ENCODE measurements at regions not wholly inside any gene's neighbourhood (a gene's known extent, or its start where the extent isn't known, plus 50 kb on each side); places are given as distances from the start of the nearest gene placed in this dataset.

DNA sequence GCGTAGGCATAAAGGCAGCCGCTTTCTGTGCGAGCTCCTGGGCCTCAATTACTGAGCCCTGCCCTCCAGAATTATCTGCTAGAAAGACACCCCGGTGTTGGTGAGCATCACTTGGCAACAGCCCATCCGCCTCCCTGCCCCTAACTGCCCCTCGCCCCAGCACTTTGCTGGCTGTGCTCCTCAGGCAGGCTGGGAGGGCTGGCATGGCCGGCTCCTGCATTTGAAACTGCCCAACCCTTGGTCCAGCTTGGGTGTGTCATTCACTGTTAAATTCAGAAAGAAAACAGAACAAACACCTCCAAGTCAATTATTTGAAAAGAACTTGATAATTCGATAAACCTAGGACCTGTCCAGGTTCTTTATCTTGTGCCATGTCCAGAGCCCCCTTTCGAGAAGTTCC is 334.2 kb downstream of the IRX2 start:
- Histone ChIP-seq H2BK15ac (ENCODE audit: low read length) (no peak overlapping the region), H2BK20ac (ENCODE audit: low read length) (no peak overlapping the region), H3K27ac (ENCODE audit: low read depth, low read length) (no peak overlapping the region), H2BK120ac (replicated peaks; ENCODE audit: low read depth, low read length) (no peak overlapping the region), H3K79me1 (ENCODE audit: low read depth, low read length) (no peaks in the 10 kb centered on the region), H3K9me3 (ENCODE audit: insufficient read depth in 2 of 2, low read depth in 1 of 2, low read length in 1 of 2) (peaks cover 3 to 4% of the 10 kb centered on the region in 2 experiments; a peak in 2 of 4 replicates), H2BK5ac (ENCODE audit: low read depth, low read length) (no peak overlapping the region), H3K4ac (replicated peaks; ENCODE audit: insufficient read length, low read depth, low read length) (no peak overlapping the region), H3K18ac (ENCODE audit: extremely low read depth, low read length) (no peak overlapping the region), H4K8ac (ENCODE audit: extremely low read depth, insufficient read depth, low read length) (no peak overlapping the region), H3K23ac (ENCODE audit: insufficient read length) (no peak overlapping the region), H2AFZ (ENCODE audit: low read length) (no peak overlapping the region), H3K56ac (replicated peaks; ENCODE audit: insufficient read length, low read depth, low read length) (no peak overlapping the region), H3K4me1 (replicated peaks in 1 of 4; ENCODE audit: control insufficient read depth in 3 of 4, insufficient read depth in 4 of 4, low read length in 3 of 4) (no peaks in the 10 kb centered on the region; a peak in 1 of 7 replicates), H4K20me1 (replicated peaks in 1 of 2; ENCODE audit: control insufficient read depth in 1 of 2, insufficient read depth in 2 of 2, low read length in 2 of 2) (no peaks in the 10 kb centered on the region), H2AK5ac (ENCODE audit: low read depth, low read length) (no peak overlapping the region), H3K4me2 (ENCODE audit: insufficient read depth in 1 of 2, low read depth in 2 of 2, low read length in 2 of 2) (no peak overlapping the region), H4K91ac (replicated peaks; ENCODE audit: insufficient read length, low read length) (no peak overlapping the region), H3K36me3 (ENCODE audit: control insufficient read depth in 2 of 4, insufficient read depth in 4 of 4, low read length in 3 of 4) (no peaks in the 10 kb centered on the region), H3K14ac (ENCODE audit: insufficient read length) (no peak overlapping the region), H3K27me3 (replicated peaks in 1 of 4; ENCODE audit: control insufficient read depth in 3 of 4, extremely low read depth in 1 of 4, insufficient read depth in 3 of 4, low read length in 3 of 4) (no peaks in the 10 kb centered on the region), H4K5ac (ENCODE audit: insufficient read length, low read depth, low read length) (no peak overlapping the region), H3K79me2 (ENCODE audit: control insufficient read depth in 1 of 2, insufficient read depth in 2 of 2, low read length in 2 of 2) (no peaks in the 10 kb centered on the region), H3K9ac (replicated peaks in 1 of 4; ENCODE audit: extremely low read depth in 1 of 4, low read depth in 3 of 4, low read length in 3 of 4) (no peak overlapping the region), H3K23me2 (ENCODE audit: low read depth, low read length) (no peaks in the 10 kb centered on the region), H3K4me3 (ENCODE audit: extremely low read depth in 1 of 4, insufficient read depth in 2 of 4, low read depth in 3 of 4, low read length in 4 of 4) (no peak overlapping the region), H2BK12ac (ENCODE audit: low read depth, low read length) (no peak overlapping the region)
- DNase-seq (ENCODE audit: low read depth in 1 of 2, low spot score in 2 of 2) (no peak), FAIRE-seq (no peak)
- CTCF ChIA-PET (ENCODE audit: partially characterized antibody) = interaction anchor here (0.6 to 1.5 kb wide), 6 partner anchors 13 to 339 kb away, joined by 3 to 4 read pairs (median 3); no protein-coding TSS in a partner anchor
- WGBS, 2 experiments (ENCODE audit: extremely low coverage in 1 of 2, insufficient coverage in 1 of 2, insufficient read length in 1 of 2, insufficient replicate concordance in 2 of 2, low coverage in 1 of 2, low lambda C conversion rate in 2 of 2, missing lambda C conversion rate in 1 of 2) = 90% methylated on average over 9 of the region's 9 CpGs; no CpG with 5 or more reads in 1 of the 2 experiments
- TF ChIP-seq RXRA (IDR thresholded peaks at IDR 0.05; ENCODE audit: insufficient read depth, low read depth, low read length) (no peak), NANOG (IDR thresholded peaks at IDR 0.05; ENCODE audit: insufficient read depth, low read depth, low read length, poor library complexity, severe bottlenecking) (no peak), GTF2F1 (IDR thresholded peaks at IDR 0.05; ENCODE audit: borderline replicate concordance, low read depth, low read length) (no peak), CBX5 (IDR thresholded peaks at IDR 0.05; ENCODE audit: low read depth, low read length) (no peak), RNF2 (IDR thresholded peaks at IDR 0.05; ENCODE audit: borderline replicate concordance, low read depth, low read length, missing control alignments, poor library complexity, severe bottlenecking) (no peak), BACH1 (IDR thresholded peaks at IDR 0.05; ENCODE audit: low read length) (no peak), SIN3A (conservative IDR thresholded peaks at IDR 0.05 in 1 of 2, IDR thresholded peaks at IDR 0.05 in 1 of 2; ENCODE audit: low read depth in 1 of 2, low read length in 2 of 2) (no peak), EGR1 (IDR thresholded peaks at IDR 0.05; ENCODE audit: borderline replicate concordance, low read depth, low read length) (no peak), KDM1A (IDR thresholded peaks at IDR 0.05; ENCODE audit: borderline replicate concordance, low read length) (no peak), SIRT6 (IDR thresholded peaks at IDR 0.05; ENCODE audit: low read length) (no peak), RFX5 (IDR thresholded peaks at IDR 0.05; ENCODE audit: borderline replicate concordance, low read depth, low read length) (no peak), EP300 (IDR thresholded peaks at IDR 0.05; ENCODE audit: borderline replicate concordance in 1 of 2, low read depth in 2 of 2, low read length in 2 of 2) (no peak), TAF7 (optimal IDR thresholded peaks at IDR 0.05; ENCODE audit: borderline replicate concordance, low read depth, low read length) (no peak), SP2 (IDR thresholded peaks at IDR 0.05; ENCODE audit: low read length) (no peak)
- POLR2A ChIA-PET (ENCODE audit: partially characterized antibody) = no interaction called here

All from H1 (cell line).